PFSK-1 (cell line): ENCODE measurements at regions not wholly inside any gene's neighbourhood (a gene's known extent, or its start where the extent isn't known, plus 50 kb on each side); places are given as distances from the start of the nearest gene placed in this dataset.

Experiments
- FOXP2 ChIP-seq: optimal IDR thresholded peaks from 2 replicates; pipeline ENCODE3; 2011; ENCODE audit warnings: borderline replicate concordance, control low read depth, inconsistent platforms; ENCODE audit not compliant: insufficient read depth; ENCODE audit errors: extremely low read length, extremely low read depth
- POLR2AphosphoS5 ChIP-seq: IDR thresholded peaks from 2 replicates; pipeline ENCODE4 v1.6.1; 2012; ENCODE audit warnings: low read depth, mild to moderate bottlenecking, control low read depth, low read length, moderate library complexity
- SIN3A ChIP-seq: IDR thresholded peaks from 2 replicates; pipeline ENCODE4 v1.6.1; 2012; ENCODE audit warnings: mild to moderate bottlenecking, low read length, moderate library complexity, borderline replicate concordance; ENCODE audit not compliant: insufficient read depth
- TAF1 ChIP-seq: IDR thresholded peaks from 2 replicates; pipeline ENCODE4 v1.6.1; 2012; ENCODE audit warnings: low read length, control low read depth, borderline replicate concordance; ENCODE audit not compliant: insufficient read depth
- TF ChIP-seq, protein P1 (sequence below), 2 experiments: IDR thresholded peaks; 2 replicates each; pipeline versions ENCODE4 v1.6.1 to v1.8.0; 2011 to 2012; ENCODE audit warnings: low read depth in 2 of 2, low read length in 2 of 2, control low read depth in 1 of 2, inconsistent platforms in 1 of 2, mild to moderate bottlenecking in 1 of 2, moderate library complexity in 1 of 2; ENCODE audit not compliant: insufficient read depth in 1 of 2

- TF ChIP-seq FOXP2 (no peak), POLR2AphosphoS5 (no peak), SIN3A (no peak), TAF1 (no peak)
- TF ChIP-seq, protein P1, sequence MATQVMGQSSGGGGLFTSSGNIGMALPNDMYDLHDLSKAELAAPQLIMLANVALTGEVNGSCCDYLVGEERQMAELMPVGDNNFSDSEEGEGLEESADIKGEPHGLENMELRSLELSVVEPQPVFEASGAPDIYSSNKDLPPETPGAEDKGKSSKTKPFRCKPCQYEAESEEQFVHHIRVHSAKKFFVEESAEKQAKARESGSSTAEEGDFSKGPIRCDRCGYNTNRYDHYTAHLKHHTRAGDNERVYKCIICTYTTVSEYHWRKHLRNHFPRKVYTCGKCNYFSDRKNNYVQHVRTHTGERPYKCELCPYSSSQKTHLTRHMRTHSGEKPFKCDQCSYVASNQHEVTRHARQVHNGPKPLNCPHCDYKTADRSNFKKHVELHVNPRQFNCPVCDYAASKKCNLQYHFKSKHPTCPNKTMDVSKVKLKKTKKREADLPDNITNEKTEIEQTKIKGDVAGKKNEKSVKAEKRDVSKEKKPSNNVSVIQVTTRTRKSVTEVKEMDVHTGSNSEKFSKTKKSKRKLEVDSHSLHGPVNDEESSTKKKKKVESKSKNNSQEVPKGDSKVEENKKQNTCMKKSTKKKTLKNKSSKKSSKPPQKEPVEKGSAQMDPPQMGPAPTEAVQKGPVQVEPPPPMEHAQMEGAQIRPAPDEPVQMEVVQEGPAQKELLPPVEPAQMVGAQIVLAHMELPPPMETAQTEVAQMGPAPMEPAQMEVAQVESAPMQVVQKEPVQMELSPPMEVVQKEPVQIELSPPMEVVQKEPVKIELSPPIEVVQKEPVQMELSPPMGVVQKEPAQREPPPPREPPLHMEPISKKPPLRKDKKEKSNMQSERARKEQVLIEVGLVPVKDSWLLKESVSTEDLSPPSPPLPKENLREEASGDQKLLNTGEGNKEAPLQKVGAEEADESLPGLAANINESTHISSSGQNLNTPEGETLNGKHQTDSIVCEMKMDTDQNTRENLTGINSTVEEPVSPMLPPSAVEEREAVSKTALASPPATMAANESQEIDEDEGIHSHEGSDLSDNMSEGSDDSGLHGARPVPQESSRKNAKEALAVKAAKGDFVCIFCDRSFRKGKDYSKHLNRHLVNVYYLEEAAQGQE (IDR thresholded peaks at IDR 0.05; ENCODE audit: insufficient read depth in 1 of 2, low read depth in 2 of 2, low read length in 2 of 2), result no peak
Observed at GRCh38 chr2:59249441-59250306, 1008.5 kb upstream of the FANCL start.

- no peak for TF ChIP-seq POLR2AphosphoS5
- TF ChIP-seq SIN3A, result no peak
- TF ChIP-seq TAF1, result no peak
- TF ChIP-seq, protein P1 (IDR thresholded peaks at IDR 0.05; ENCODE audit: insufficient read depth in 1 of 2, low read depth in 2 of 2, low read length in 2 of 2), result no peak
- no peak for TF ChIP-seq FOXP2
Observed at GRCh38 chr2:59239146-59239545, 998.0 kb upstream of the FANCL start.

DNA sequence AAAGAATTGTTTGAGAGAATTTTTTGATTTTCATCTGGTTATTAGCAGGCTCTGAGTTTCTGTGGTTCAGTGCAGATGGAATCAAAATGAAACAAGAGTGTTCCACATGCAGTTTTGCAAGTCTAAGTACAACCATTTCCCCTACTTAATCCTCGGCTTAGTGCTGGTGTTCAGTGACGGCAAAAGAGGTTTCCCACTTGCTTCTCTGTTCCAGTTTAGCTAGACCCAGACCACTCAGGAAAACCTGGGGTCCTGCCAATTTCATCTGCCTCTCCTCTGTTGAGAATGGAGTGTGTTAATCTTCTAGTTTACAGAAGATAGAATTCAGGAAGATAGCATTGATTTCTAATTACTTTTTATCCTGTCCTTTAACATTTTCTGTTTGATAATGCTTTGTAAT is 996.2 kb upstream of the FANCL start:
- TF ChIP-seq TAF1 (no peak), POLR2AphosphoS5 (no peak)
- TF ChIP-seq, protein P1 (IDR thresholded peaks at IDR 0.05; ENCODE audit: insufficient read depth in 1 of 2, low read depth in 2 of 2, low read length in 2 of 2), result no peak

DNA sequence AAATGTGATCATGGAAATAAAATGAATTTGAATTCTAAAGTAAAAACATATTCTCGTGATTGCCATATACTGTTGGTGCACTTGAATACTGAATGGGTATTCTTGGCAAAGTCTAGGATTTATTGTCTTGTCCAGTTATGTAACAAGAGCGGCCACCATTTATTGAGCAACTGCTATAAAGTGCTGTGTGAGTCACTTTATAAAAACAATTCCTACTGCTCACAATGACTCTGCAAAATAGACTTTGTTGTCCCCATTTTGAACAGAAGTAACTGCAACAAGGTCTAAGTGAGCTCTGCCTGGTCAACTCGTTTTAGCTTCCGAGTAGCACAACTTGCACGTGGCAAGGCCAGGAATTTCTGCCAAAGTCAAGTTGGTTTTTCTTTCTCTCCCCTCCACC is 995.6 kb upstream of the FANCL start:
- TF ChIP-seq FOXP2 (no peak), POLR2AphosphoS5 (no peak), TAF1 (no peak), SIN3A (no peak)
- TF ChIP-seq, protein P1 (IDR thresholded peaks at IDR 0.05; ENCODE audit: insufficient read depth in 1 of 2, low read depth in 2 of 2, low read length in 2 of 2), result no peak

- TF ChIP-seq, protein P1 (IDR thresholded peaks at IDR 0.05; ENCODE audit: insufficient read depth in 1 of 2, low read depth in 2 of 2, low read length in 2 of 2), result no peak
- TF ChIP-seq SIN3A (no peak), FOXP2 (no peak), TAF1 (no peak), POLR2AphosphoS5 (no peak)
Observed at GRCh38 chr2:59233920-59234319, 992.8 kb upstream of the FANCL start.
